ENCODE measurements at regions not wholly inside any gene's neighbourhood (a gene's known extent, or its start where the extent isn't known, plus 50 kb on each side); places are given as distances from the start of the nearest gene placed in this dataset.

DNA sequence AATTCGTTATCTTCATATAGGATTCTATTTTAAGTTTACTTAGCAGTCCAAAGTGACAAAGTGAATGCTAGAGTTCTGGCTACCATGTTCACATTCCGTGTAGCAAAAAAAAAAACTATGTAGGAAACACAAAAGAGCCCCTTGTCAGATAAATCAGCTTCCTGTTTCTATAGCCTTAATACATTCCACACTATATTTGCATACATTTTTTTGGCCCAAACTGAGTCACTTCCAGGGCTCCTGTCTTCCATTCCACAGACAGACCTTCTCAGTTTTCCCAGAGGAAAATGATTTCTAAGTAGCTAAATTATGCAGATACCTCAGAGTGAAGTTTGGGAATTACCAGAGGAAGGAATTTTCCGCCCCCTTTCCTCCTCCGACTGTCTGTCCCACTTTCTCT lies 841.9 kb upstream of the HS3ST1 start:
- no peaks in the 10 kb centered on the region for H3K4me1 Mint-ChIP-seq (ENCODE audit: low read depth)
- H3K27me3 Mint-ChIP-seq (ENCODE audit: insufficient read depth) = no peaks in the 10 kb centered on the region
- no peak overlapping the region for H3K4me3 Mint-ChIP-seq
- no peak overlapping the region for H3K27ac Mint-ChIP-seq
- no peak for DNase-seq
- TF ChIP-seq, protein P1, sequence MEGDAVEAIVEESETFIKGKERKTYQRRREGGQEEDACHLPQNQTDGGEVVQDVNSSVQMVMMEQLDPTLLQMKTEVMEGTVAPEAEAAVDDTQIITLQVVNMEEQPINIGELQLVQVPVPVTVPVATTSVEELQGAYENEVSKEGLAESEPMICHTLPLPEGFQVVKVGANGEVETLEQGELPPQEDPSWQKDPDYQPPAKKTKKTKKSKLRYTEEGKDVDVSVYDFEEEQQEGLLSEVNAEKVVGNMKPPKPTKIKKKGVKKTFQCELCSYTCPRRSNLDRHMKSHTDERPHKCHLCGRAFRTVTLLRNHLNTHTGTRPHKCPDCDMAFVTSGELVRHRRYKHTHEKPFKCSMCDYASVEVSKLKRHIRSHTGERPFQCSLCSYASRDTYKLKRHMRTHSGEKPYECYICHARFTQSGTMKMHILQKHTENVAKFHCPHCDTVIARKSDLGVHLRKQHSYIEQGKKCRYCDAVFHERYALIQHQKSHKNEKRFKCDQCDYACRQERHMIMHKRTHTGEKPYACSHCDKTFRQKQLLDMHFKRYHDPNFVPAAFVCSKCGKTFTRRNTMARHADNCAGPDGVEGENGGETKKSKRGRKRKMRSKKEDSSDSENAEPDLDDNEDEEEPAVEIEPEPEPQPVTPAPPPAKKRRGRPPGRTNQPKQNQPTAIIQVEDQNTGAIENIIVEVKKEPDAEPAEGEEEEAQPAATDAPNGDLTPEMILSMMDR (IDR thresholded peaks at IDR 0.05) = no peak
- peaks cover 21% of the 10 kb centered on the region for H3K9me3 Mint-ChIP-seq
- no peaks in the 10 kb centered on the region for H3K36me3 Mint-ChIP-seq (ENCODE audit: low read depth)

DNA sequence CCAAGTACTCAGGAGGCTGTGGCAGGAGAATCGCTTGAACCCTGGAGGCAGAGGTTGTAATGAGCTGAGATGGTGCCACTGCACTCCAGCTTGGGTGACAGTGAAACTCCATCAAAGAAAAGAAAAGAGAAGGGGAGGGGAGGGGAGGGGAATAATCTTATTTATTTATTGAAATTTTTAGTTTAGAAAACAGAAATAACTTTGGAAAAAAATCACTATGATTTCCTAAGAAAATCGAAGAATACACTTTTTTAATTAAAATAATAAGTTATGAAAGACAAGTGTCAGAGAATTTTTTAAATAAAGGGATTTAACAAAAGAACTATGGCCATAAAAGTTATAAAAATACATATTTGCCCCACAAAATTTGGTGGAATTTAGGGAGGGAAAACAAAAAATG lies 836.9 kb upstream of the HS3ST1 start:
- Mint-ChIP-seq H3K4me3 (no peak overlapping the region), H3K36me3 (ENCODE audit: low read depth) (peaks cover 4% of the 10 kb centered on the region; the same call in 1 of the 2 replicates), H3K27ac (no peak overlapping the region), H3K9me3 (peaks cover 25% of the 10 kb centered on the region), H3K27me3 (ENCODE audit: insufficient read depth) (no peaks in the 10 kb centered on the region; the same call in 1 of the 2 replicates), H3K4me1 (ENCODE audit: low read depth) (no peaks in the 10 kb centered on the region)
- DNase-seq = no peak
- TF ChIP-seq, protein P1 (IDR thresholded peaks at IDR 0.05) = no peak

DNA sequence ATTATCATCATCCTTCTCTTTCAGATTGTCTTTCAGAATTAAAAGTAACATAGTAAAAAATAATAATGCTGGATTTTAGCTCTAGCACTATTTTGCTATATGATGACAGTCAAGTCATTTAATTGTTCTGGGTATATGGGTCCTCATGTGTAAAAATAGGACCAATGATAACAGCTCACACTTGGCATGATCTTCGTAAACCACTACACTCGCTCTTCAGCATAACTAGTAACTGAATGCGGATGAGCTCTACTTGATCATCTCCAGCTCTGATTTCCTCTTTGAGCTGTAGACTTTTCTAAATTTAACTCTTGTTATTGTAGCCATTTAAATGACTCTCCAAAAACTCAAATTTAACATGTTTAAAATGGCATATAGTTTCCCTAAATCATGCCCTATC lies 831.8 kb upstream of the HS3ST1 start:
- no peak for DNase-seq
- H3K4me1 Mint-ChIP-seq (ENCODE audit: low read depth) = no peaks in the 10 kb centered on the region
- H3K4me3 Mint-ChIP-seq = no peak overlapping the region
- no peaks in the 10 kb centered on the region; the same call in 1 of the 2 replicates for H3K27me3 Mint-ChIP-seq (ENCODE audit: insufficient read depth)
- H3K27ac Mint-ChIP-seq = no peak overlapping the region
- H3K9me3 Mint-ChIP-seq = peaks cover 28% of the 10 kb centered on the region
- peaks cover 4% of the 10 kb centered on the region; the same call in 1 of the 2 replicates for H3K36me3 Mint-ChIP-seq (ENCODE audit: low read depth)
- TF ChIP-seq, protein P1 (IDR thresholded peaks at IDR 0.05) = no peak

DNA sequence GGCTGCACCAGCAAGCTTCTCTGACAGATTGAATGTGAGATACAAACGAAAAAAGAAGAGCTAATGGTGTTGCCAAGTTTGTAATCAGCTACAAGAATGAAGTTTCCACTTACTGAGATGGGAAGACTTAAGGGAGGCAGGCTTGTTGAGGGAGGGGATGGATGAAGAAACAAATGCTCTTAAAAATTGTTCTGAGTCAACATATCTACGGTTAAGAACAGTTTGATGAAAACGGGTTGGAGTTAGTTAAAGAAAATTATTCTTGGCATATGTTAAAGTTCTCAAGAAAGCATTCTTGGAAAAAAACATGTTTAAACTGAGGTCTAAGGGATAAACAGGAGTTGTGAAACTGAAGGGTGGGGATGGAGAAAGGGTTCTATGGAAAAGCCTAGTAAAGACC lies 816.3 kb upstream of the HS3ST1 start:
- H3K4me3 Mint-ChIP-seq = no peak overlapping the region
- H3K27me3 Mint-ChIP-seq (ENCODE audit: insufficient read depth) = no peaks in the 10 kb centered on the region
- H3K9me3 Mint-ChIP-seq = peaks cover 64% of the 10 kb centered on the region
- DNase-seq = no peak
- H3K27ac Mint-ChIP-seq = no peak overlapping the region
- no peaks in the 10 kb centered on the region for H3K4me1 Mint-ChIP-seq (ENCODE audit: low read depth)
- TF ChIP-seq, protein P1 (IDR thresholded peaks at IDR 0.05) = no peak
- H3K36me3 Mint-ChIP-seq (ENCODE audit: low read depth) = peaks cover 9% of the 10 kb centered on the region; the same call in 1 of the 2 replicates

DNA sequence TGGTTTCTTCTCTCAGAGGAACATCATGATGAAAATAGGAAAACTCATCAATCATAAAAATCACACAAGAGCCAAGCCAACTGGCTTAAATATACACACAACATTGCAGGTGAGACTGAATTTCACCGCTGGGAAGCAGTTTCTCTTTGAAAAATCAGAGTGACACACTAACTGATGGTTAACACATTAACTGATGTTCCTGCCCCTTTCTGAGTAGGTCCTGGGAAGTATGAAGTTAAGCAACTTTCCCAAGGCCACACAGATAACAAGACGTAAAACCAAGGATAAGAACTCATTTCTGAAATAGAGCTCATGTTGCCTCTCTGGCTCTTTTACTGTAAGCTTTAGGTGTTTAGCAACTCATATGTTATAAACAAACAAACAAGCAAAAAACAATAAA lies 813.7 kb upstream of the HS3ST1 start:
- Mint-ChIP-seq H3K9me3 (peaks cover 62% of the 10 kb centered on the region), H3K27me3 (ENCODE audit: insufficient read depth) (no peaks in the 10 kb centered on the region), H3K4me1 (ENCODE audit: low read depth) (no peaks in the 10 kb centered on the region), H3K4me3 (no peak overlapping the region), H3K36me3 (ENCODE audit: low read depth) (peaks cover 5% of the 10 kb centered on the region; the same call in 1 of the 2 replicates), H3K27ac (no peak overlapping the region)
- TF ChIP-seq, protein P1 (IDR thresholded peaks at IDR 0.05) = no peak
- DNase-seq = no peak
